ENCODE measurements at regions not wholly inside any gene's neighbourhood (a gene's known extent, or its start where the extent isn't known, plus 50 kb on each side); places are given as distances from the start of the nearest gene placed in this dataset.

GRCh38 chr2:122908159-122908558 is 1116.9 kb upstream of the CNTNAP5 start:
- no TSS peak for BruUV-seq (replicated peaks)
- Histone ChIP-seq H2AFZ (ENCODE audit: low read depth, low read length) (no peak overlapping the region), H3K4me3 (no peak overlapping the region), H3K36me3 (ENCODE audit: control insufficient read depth, insufficient read depth, low read length) (no peaks in the 10 kb centered on the region), H3K79me2 (ENCODE audit: control insufficient read depth, insufficient read depth, low read length) (no peaks in the 10 kb centered on the region), H3K9me3 (replicated peaks; ENCODE audit: control insufficient read depth, insufficient read depth, low read depth, low read length) (no peaks in the 10 kb centered on the region), H3K4me2 (ENCODE audit: insufficient read depth, low read length) (no peak overlapping the region), H3K9me1 (ENCODE audit: control insufficient read depth, insufficient read depth, low read length) (no peaks in the 10 kb centered on the region), H3K4me1 (replicated peaks in 1 of 2; ENCODE audit: control insufficient read depth in 2 of 2, insufficient read depth in 2 of 2, low read length in 2 of 2) (no peaks in the 10 kb centered on the region), H3K9ac (ENCODE audit: insufficient read depth in 1 of 2, low read depth in 2 of 2, low read length in 2 of 2) (no peak overlapping the region), H3K27me3 (ENCODE audit: control insufficient read depth in 2 of 2, insufficient read depth in 2 of 2, low read length in 2 of 2) (no peaks in the 10 kb centered on the region), H3K27ac (ENCODE audit: extremely low read depth, low read depth, low read length) (no peak overlapping the region), H4K20me1 (replicated peaks; ENCODE audit: control insufficient read depth, insufficient read depth, low read length) (no peaks in the 10 kb centered on the region)
- 0% methylated on average over 1 of the region's 1 CpG for WGBS (ENCODE audit: insufficient coverage, low coverage, missing lambda C conversion rate)
- ATAC-seq (no peak), FAIRE-seq (no peak), DNase-seq (ENCODE audit: extremely low read depth in 1 of 4, low spot score in 3 of 4) (no peak)
- POLR2A ChIA-PET = no interaction called here
- intact Hi-C loops (cut with micrococcal nuclease) (no loop called here), in situ Hi-C loops (cut with MboI) (no loop called here)
- CTCF ChIA-PET (ENCODE audit: low intra/inter-chr PET ratio) = no interaction called here
- no peak for TF ChIP-seq TCF15 (CRISPR knock-in tag; IDR thresholded peaks at IDR 0.05)
- no peak for TF ChIP-seq ETS1 (conservative IDR thresholded peaks at IDR 0.05; ENCODE audit: control insufficient read depth, low read depth, low read length)
- no peak for TF ChIP-seq ELF1 (tag; IDR thresholded peaks at IDR 0.05)
- no peak for TF ChIP-seq REST (IDR thresholded peaks at IDR 0.05; ENCODE audit: borderline replicate concordance)
- TF ChIP-seq REST (CRISPR knock-in tag; IDR thresholded peaks at IDR 0.05; ENCODE audit: low read depth) = no peak
- TF ChIP-seq PHTF2 (CRISPR knock-in tag; IDR thresholded peaks at IDR 0.05) = no peak
- no peak for TF ChIP-seq KDM5B (IDR thresholded peaks at IDR 0.05; ENCODE audit: insufficient replicate concordance, low read depth, low read length)
- no peak for TF ChIP-seq MAZ (CRISPR knock-in tag; conservative IDR thresholded peaks at IDR 0.05 in 1 of 2, IDR thresholded peaks at IDR 0.05 in 1 of 2)
- no peak for TF ChIP-seq MYBL2 (IDR thresholded peaks at IDR 0.05; ENCODE audit: low read depth)
- no peak for TF ChIP-seq MYBL2 (CRISPR knock-in tag; IDR thresholded peaks at IDR 0.05; ENCODE audit: borderline replicate concordance)
- TF ChIP-seq ZFPM2 (CRISPR knock-in tag; IDR thresholded peaks at IDR 0.05) = no peak
